A549 (cell line): ENCODE measurements at regions not wholly inside any gene's neighbourhood (a gene's known extent, or its start where the extent isn't known, plus 50 kb on each side); places are given as distances from the start of the nearest gene placed in this dataset.

ENCODE experiments used
- ATAC-seq, 2 experiments: fragments of 200-7000 bp in 1 of 2; fragments of >200 bp in 1 of 2; cut with Nextera tagmentation in 1 of 2; cut with Tn5 transposase in 1 of 2; 3 replicates each; pipeline versions ENCODE4 v1.8.0 to v1.9.1; 2018 to 2020; ENCODE audit warnings: mild to moderate bottlenecking in 1 of 2, moderate library complexity in 1 of 2
- CTCF ChIA-PET: fragments of 300-600 bp; sonication (Branson Sonifier 250); formaldehyde crosslinking; extraction: SDS; loops from one replicate; lab custom pipeline; 2021; ENCODE audit warnings: antibody characterized with exemption, inconsistent platforms; lab: Yijun Ruan, JAX
- POLR2A ChIA-PET: fragments of 350-600 bp; formaldehyde crosslinking; extraction: SDS; loops from one replicate; lab custom pipeline; 2021; ENCODE audit warnings: antibody characterized with exemption, inconsistent platforms; lab: Yijun Ruan, JAX
- DNase-seq, 2 experiments: peaks; one replicate each; pipeline versions ENCODE4 v3.0.0 to v3.0.0-alpha.2; 2011 to 2016; ENCODE audit warnings: low read depth in 1 of 2, low spot score in 1 of 2
- FAIRE-seq: peaks from 2 replicates; lab custom pipeline; 2011; peaks lifted over from hg19 to GRCh38; lab: Jason Lieb, UNC
- H3K27ac ChIP-seq, 2 experiments: fragments of >200 bp; sonication (Bioruptor Twin); formaldehyde crosslinking; 3 replicates each; pipeline ENCODE4 v1.5.1; 2016 to 2017
- H3K4me1 ChIP-seq: fragments of >200 bp; sonication (Bioruptor Twin); formaldehyde crosslinking; 3 replicates; pipeline ENCODE4 v1.6.1; 2016
- H3K4me2 ChIP-seq: fragments of >200 bp; sonication (Bioruptor Twin); formaldehyde crosslinking; 3 replicates; pipeline ENCODE4 v1.6.1; 2016
- H3K4me3 ChIP-seq: fragments of >200 bp; sonication (Bioruptor Twin); formaldehyde crosslinking; 3 replicates; pipeline ENCODE4 v1.5.1; 2016
- H3K9me3 ChIP-seq: fragments of >200 bp; sonication (Bioruptor Twin); formaldehyde crosslinking; 3 replicates; pipeline ENCODE4 v1.6.1; 2016
- BHLHE40 ChIP-seq: IDR thresholded peaks from 2 replicates; pipeline ENCODE4 v1.6.1; 2012; ENCODE audit warnings: low read depth, low read length, inconsistent platforms
- CBX8 ChIP-seq: fragments of 200-600 bp; sonication (generic); IDR thresholded peaks from 2 replicates; pipeline ENCODE4 v1.6.1; 2016
- CHD2 ChIP-seq: fragments of 150-350 bp; IDR thresholded peaks from 2 replicates; pipeline ENCODE4 v1.6.1; 2014; ENCODE audit warnings: low read length; ENCODE audit not compliant: partially characterized antibody
- CHD4 ChIP-seq: fragments of 200-600 bp; sonication (generic); IDR thresholded peaks from 2 replicates; pipeline ENCODE4 v1.6.1; 2016; ENCODE audit warnings: antibody characterized with exemption, mild to moderate bottlenecking, borderline replicate concordance
- EHF ChIP-seq: fragments of 250-450 bp; sonication (Bioruptor Pico); IDR thresholded peaks from 2 replicates; pipeline ENCODE4 v1.5.0; 2020; ENCODE audit warnings: mild to moderate bottlenecking
- FOSB ChIP-seq: fragments of 250-450 bp; sonication (Bioruptor Pico); IDR thresholded peaks from 2 replicates; pipeline ENCODE4 v1.5.0; 2020; ENCODE audit warnings: mild to moderate bottlenecking, moderate library complexity
- HDAC2 ChIP-seq: fragments of 200-600 bp; sonication (generic); IDR thresholded peaks from 2 replicates; pipeline ENCODE4 v1.6.1; 2016
- HES2 ChIP-seq: fragments of >200 bp; sonication (Bioruptor Twin); formaldehyde crosslinking; IDR thresholded peaks from 2 replicates; pipeline ENCODE4 v1.6.1; 2016
- HEYL ChIP-seq: fragments of 250-450 bp; sonication (Bioruptor Pico); IDR thresholded peaks from 2 replicates; pipeline ENCODE4 v1.8.0; 2021; ENCODE audit warnings: mild to moderate bottlenecking, moderate library complexity
- JUN ChIP-seq, 2 experiments: fragments of >200 bp; sonication (Bioruptor Twin); formaldehyde crosslinking; IDR thresholded peaks; 2 replicates in 1 of 2; 3 replicates in 1 of 2; pipeline ENCODE4 v1.6.1; 2016 to 2017
- KDM5A ChIP-seq: fragments of 200-600 bp; sonication (generic); IDR thresholded peaks from 2 replicates; pipeline ENCODE4 v1.6.1; 2016; ENCODE audit warnings: antibody characterized with exemption, mild to moderate bottlenecking
- MAFK ChIP-seq: fragments of 450-650 bp; IDR thresholded peaks from 2 replicates; pipeline ENCODE4 v1.6.1; 2014; ENCODE audit not compliant: partially characterized antibody
- MYC ChIP-seq: IDR thresholded peaks from 2 replicates; pipeline ENCODE4 v1.6.1; 2012; ENCODE audit warnings: mild to moderate bottlenecking, inconsistent platforms, low read length, improper control_type of control experiment, borderline replicate concordance
- NFE2L2 ChIP-seq: fragments of 150-350 bp; conservative IDR thresholded peaks from 2 replicates; pipeline ENCODE4 v1.6.1; 2014; ENCODE audit warnings: low read length
- NPAS2 ChIP-seq: fragments of 250-450 bp; sonication (Bioruptor Pico); IDR thresholded peaks from 2 replicates; pipeline ENCODE4 v1.8.0; 2022; ENCODE audit warnings: mild to moderate bottlenecking, moderate library complexity, borderline replicate concordance
- NR3C1 ChIP-seq: fragments of >200 bp; sonication (Bioruptor Twin); formaldehyde crosslinking; IDR thresholded peaks from 3 replicates; pipeline ENCODE4 v1.6.1; 2017
- PBX3 ChIP-seq: IDR thresholded peaks from 2 replicates; pipeline ENCODE4 v1.6.1; 2012
- POLR2A ChIP-seq: IDR thresholded peaks from 2 replicates; pipeline ENCODE4 v1.6.1; 2012; ENCODE audit warnings: mild to moderate bottlenecking, low read length
- RAD21 ChIP-seq, 2 experiments: fragments of >200 bp in 1 of 2; sonication (Bioruptor Twin) in 1 of 2; formaldehyde crosslinking in 1 of 2; IDR thresholded peaks in 1 of 2; conservative IDR thresholded peaks in 1 of 2; 2 replicates in 1 of 2; 3 replicates in 1 of 2; pipeline ENCODE4 v1.6.1; 2012 to 2018; ENCODE audit warnings: inconsistent platforms in 1 of 2
- RFX5 ChIP-seq: fragments of 450-650 bp; IDR thresholded peaks from 2 replicates; pipeline ENCODE4 v1.7.1; 2014; ENCODE audit warnings: antibody characterized with exemption, mild to moderate bottlenecking, moderate library complexity
- RNF2 ChIP-seq: fragments of 200-600 bp; sonication (generic); IDR thresholded peaks from 2 replicates; pipeline ENCODE4 v1.6.1; 2016; ENCODE audit warnings: low read depth, mild to moderate bottlenecking, antibody characterized with exemption, moderate library complexity, borderline replicate concordance
- TP53 ChIP-seq: fragments of 250-450 bp; sonication (Bioruptor Pico); IDR thresholded peaks from 2 replicates; pipeline ENCODE4 v1.5.0; 2021; ENCODE audit warnings: mild to moderate bottlenecking, moderate library complexity
- ZSCAN20 ChIP-seq: fragments of 250-450 bp; sonication (Bioruptor Pico); IDR thresholded peaks from 2 replicates; pipeline ENCODE4 v1.8.0; 2022; ENCODE audit warnings: mild to moderate bottlenecking, moderate library complexity
- WGBS: methylation state at CpG from one replicate; pipeline ENCODE4 v1.1.6; 2017; ENCODE audit errors: missing lambda C conversion rate; 5-methylcytosine and 5-hydroxymethylcytosine counted together
- TF ChIP-seq, protein P1 (sequence below): fragments of 200-600 bp; sonication (generic); IDR thresholded peaks from 2 replicates; pipeline ENCODE4 v1.6.1; 2016; ENCODE audit warnings: antibody characterized with exemption, mild to moderate bottlenecking, moderate library complexity
- TF ChIP-seq, protein P2 (sequence below): fragments of >200 bp; sonication (Bioruptor Twin); formaldehyde crosslinking; IDR thresholded peaks from 3 replicates; pipeline ENCODE4 v1.6.1; 2016
- TF ChIP-seq, protein P3 (sequence below): fragments of 250-450 bp; sonication (Bioruptor Pico); IDR thresholded peaks from 2 replicates; pipeline ENCODE4 v1.5.0; 2021; ENCODE audit warnings: mild to moderate bottlenecking, moderate library complexity, borderline replicate concordance
- TF ChIP-seq, protein P4 (sequence below): fragments of >200 bp; sonication (Bioruptor Twin); formaldehyde crosslinking; IDR thresholded peaks from 3 replicates; pipeline ENCODE4 v1.5.1; 2016

GRCh38 chr9:103804077-103804735, 289.9 kb upstream of the SMC2 start (continued):
- TF ChIP-seq HES2 (no peak), POLR2A (no peak), ZSCAN20 (CRISPR knock-in tag) (no peak)

GRCh38 chr9:103809745-103810144, 284.4 kb upstream of the SMC2 start:
- DNase-seq: no peak
- Histone ChIP-seq H3K27ac (no peak overlapping the region), H3K4me2 (no peak overlapping the region), H3K9me3 (peaks cover 4% of the 10 kb centered on the region; the same call in 2 of the 3 replicates), H3K4me3 (no peak overlapping the region), H3K4me1 (peaks cover 5% of the 10 kb centered on the region; the same call in 2 of the 3 replicates)
- POLR2A ChIA-PET: no interaction called here
- no peak for FAIRE-seq
- ATAC-seq: no peak
- TF ChIP-seq, protein P1, sequence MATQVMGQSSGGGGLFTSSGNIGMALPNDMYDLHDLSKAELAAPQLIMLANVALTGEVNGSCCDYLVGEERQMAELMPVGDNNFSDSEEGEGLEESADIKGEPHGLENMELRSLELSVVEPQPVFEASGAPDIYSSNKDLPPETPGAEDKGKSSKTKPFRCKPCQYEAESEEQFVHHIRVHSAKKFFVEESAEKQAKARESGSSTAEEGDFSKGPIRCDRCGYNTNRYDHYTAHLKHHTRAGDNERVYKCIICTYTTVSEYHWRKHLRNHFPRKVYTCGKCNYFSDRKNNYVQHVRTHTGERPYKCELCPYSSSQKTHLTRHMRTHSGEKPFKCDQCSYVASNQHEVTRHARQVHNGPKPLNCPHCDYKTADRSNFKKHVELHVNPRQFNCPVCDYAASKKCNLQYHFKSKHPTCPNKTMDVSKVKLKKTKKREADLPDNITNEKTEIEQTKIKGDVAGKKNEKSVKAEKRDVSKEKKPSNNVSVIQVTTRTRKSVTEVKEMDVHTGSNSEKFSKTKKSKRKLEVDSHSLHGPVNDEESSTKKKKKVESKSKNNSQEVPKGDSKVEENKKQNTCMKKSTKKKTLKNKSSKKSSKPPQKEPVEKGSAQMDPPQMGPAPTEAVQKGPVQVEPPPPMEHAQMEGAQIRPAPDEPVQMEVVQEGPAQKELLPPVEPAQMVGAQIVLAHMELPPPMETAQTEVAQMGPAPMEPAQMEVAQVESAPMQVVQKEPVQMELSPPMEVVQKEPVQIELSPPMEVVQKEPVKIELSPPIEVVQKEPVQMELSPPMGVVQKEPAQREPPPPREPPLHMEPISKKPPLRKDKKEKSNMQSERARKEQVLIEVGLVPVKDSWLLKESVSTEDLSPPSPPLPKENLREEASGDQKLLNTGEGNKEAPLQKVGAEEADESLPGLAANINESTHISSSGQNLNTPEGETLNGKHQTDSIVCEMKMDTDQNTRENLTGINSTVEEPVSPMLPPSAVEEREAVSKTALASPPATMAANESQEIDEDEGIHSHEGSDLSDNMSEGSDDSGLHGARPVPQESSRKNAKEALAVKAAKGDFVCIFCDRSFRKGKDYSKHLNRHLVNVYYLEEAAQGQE: no peak
- TF ChIP-seq MYC: no peak
- no peak for TF ChIP-seq KDM5A
- no peak for TF ChIP-seq NPAS2 (CRISPR knock-in tag)
- no peak for TF ChIP-seq FOSB (CRISPR knock-in tag)
- no peak for TF ChIP-seq RFX5
- no peak for TF ChIP-seq RNF2
- TF ChIP-seq EHF: no peak
- TF ChIP-seq HDAC2: no peak
- no peak for TF ChIP-seq HEYL
- no peak for TF ChIP-seq CHD2
- TF ChIP-seq RAD21 (conservative IDR thresholded peaks at IDR 0.05 in 1 of 2, IDR thresholded peaks at IDR 0.05 in 1 of 2): no peak
- TF ChIP-seq HES2: no peak
- no peak for TF ChIP-seq NR3C1
- no peak for TF ChIP-seq BHLHE40
- TF ChIP-seq CBX8: no peak
- no peak for TF ChIP-seq MAFK
- no peak for TF ChIP-seq CHD4
- TF ChIP-seq, protein P2, sequence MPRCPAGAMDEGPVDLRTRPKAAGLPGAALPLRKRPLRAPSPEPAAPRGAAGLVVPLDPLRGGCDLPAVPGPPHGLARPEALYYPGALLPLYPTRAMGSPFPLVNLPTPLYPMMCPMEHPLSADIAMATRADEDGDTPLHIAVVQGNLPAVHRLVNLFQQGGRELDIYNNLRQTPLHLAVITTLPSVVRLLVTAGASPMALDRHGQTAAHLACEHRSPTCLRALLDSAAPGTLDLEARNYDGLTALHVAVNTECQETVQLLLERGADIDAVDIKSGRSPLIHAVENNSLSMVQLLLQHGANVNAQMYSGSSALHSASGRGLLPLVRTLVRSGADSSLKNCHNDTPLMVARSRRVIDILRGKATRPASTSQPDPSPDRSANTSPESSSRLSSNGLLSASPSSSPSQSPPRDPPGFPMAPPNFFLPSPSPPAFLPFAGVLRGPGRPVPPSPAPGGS: no peak
- CTCF ChIA-PET: no interaction called here
- 43% methylated on average over 3 of the region's 3 CpGs for WGBS

- Histone ChIP-seq H3K4me1 (no peaks in the 10 kb centered on the region), H3K4me2 (no peak overlapping the region), H3K27ac (no peak overlapping the region), H3K4me3 (no peak overlapping the region), H3K9me3 (no peaks in the 10 kb centered on the region)
- ChIA-PET CTCF (no interaction called here), POLR2A (no interaction called here)
- ATAC-seq (no peak), DNase-seq (no peak), FAIRE-seq (no peak)
- no peak for TF ChIP-seq CBX8
- TF ChIP-seq, protein P3, sequence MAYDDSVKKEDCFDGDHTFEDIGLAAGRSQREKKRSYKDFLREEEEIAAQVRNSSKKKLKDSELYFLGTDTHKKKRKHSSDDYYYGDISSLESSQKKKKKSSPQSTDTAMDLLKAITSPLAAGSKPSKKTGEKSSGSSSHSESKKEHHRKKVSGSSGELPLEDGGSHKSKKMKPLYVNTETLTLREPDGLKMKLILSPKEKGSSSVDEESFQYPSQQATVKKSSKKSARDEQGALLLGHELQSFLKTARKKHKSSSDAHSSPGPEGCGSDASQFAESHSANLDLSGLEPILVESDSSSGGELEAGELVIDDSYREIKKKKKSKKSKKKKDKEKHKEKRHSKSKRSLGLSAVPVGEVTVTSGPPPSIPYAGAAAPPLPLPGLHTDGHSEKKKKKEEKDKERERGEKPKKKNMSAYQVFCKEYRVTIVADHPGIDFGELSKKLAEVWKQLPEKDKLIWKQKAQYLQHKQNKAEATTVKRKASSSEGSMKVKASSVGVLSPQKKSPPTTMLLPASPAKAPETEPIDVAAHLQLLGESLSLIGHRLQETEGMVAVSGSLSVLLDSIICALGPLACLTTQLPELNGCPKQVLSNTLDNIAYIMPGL (CRISPR knock-in tag): no peak
- TF ChIP-seq EHF: no peak
- no peak for TF ChIP-seq NFE2L2
- no peak for TF ChIP-seq TP53 (CRISPR knock-in tag)
- no peak for TF ChIP-seq JUN (IDR thresholded peaks at IDR 0.05)
- no peak for TF ChIP-seq POLR2A
- TF ChIP-seq PBX3: no peak
- TF ChIP-seq, protein P4, sequence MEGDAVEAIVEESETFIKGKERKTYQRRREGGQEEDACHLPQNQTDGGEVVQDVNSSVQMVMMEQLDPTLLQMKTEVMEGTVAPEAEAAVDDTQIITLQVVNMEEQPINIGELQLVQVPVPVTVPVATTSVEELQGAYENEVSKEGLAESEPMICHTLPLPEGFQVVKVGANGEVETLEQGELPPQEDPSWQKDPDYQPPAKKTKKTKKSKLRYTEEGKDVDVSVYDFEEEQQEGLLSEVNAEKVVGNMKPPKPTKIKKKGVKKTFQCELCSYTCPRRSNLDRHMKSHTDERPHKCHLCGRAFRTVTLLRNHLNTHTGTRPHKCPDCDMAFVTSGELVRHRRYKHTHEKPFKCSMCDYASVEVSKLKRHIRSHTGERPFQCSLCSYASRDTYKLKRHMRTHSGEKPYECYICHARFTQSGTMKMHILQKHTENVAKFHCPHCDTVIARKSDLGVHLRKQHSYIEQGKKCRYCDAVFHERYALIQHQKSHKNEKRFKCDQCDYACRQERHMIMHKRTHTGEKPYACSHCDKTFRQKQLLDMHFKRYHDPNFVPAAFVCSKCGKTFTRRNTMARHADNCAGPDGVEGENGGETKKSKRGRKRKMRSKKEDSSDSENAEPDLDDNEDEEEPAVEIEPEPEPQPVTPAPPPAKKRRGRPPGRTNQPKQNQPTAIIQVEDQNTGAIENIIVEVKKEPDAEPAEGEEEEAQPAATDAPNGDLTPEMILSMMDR: no peak
- no peak for TF ChIP-seq RNF2
- no peak for TF ChIP-seq HDAC2
These were observed 282.6 kb upstream of the SMC2 start for GRCh38 chr9:103811462-103811861.
